OCI-LY1 (cell line): ENCODE measurements at regions not wholly inside any gene's neighbourhood (a gene's known extent, or its start where the extent isn't known, plus 50 kb on each side); places are given as distances from the start of the nearest gene placed in this dataset.

Experiments
- H2AFZ ChIP-seq: fragments of 200-600 bp; sonication (generic), shearing (Covaris generic); 2 replicates; pipeline ENCODE4 v1.6.0; 2014; ENCODE audit warnings: antibody characterized with exemption, mild to moderate bottlenecking, low read length
- H3F3A ChIP-seq: fragments of 200-600 bp; sonication (generic), shearing (Covaris generic); 2 replicates; pipeline ENCODE4 v1.6.0; 2014; ENCODE audit warnings: mild to moderate bottlenecking, antibody characterized with exemption, low read length, moderate library complexity; ENCODE audit not compliant: insufficient read depth
- H3K27ac ChIP-seq: fragments of 200-600 bp; sonication (generic); 2 replicates; pipeline ENCODE4 v1.5.1; 2014; ENCODE audit warnings: low read length, mixed run types, mild to moderate bottlenecking, low read depth; ENCODE audit not compliant: poor library complexity, severe bottlenecking
- H3K27me3 ChIP-seq: fragments of 200-600 bp; sonication (generic); 2 replicates; pipeline ENCODE4 v1.6.0; 2014; ENCODE audit warnings: antibody characterized with exemption, mild to moderate bottlenecking, low read length, moderate library complexity; ENCODE audit not compliant: insufficient read depth
- H3K36me3 ChIP-seq: fragments of 200-600 bp; sonication (generic); 2 replicates; pipeline ENCODE4 v1.6.1; 2014; ENCODE audit warnings: mild to moderate bottlenecking, antibody characterized with exemption, low read length, moderate library complexity, mixed read lengths; ENCODE audit not compliant: insufficient read depth
- H3K4me1 ChIP-seq: fragments of 200-600 bp; sonication (generic); 2 replicates; pipeline ENCODE4 v1.5.1; 2014; ENCODE audit warnings: mild to moderate bottlenecking, low read length, moderate library complexity; ENCODE audit not compliant: insufficient read depth, severe bottlenecking
- H3K4me2 ChIP-seq: fragments of 200-600 bp; sonication (generic), shearing (Covaris generic); 2 replicates; pipeline ENCODE4 v1.6.1; 2014; ENCODE audit warnings: low read length
- H3K4me3 ChIP-seq: fragments of 200-600 bp; sonication (generic); 2 replicates; pipeline ENCODE4 v1.5.1; 2014; ENCODE audit warnings: low read length, low read depth, mild to moderate bottlenecking, mixed read lengths; ENCODE audit not compliant: poor library complexity, severe bottlenecking
- H3K79me2 ChIP-seq: fragments of 200-600 bp; shearing (Covaris generic); 2 replicates; pipeline ENCODE4 v1.6.1; 2016; ENCODE audit warnings: mixed run types, low read length, mixed read lengths; ENCODE audit not compliant: insufficient read depth
- H3K9ac ChIP-seq: fragments of 200-600 bp; sonication (generic), shearing (Covaris generic); 2 replicates; pipeline ENCODE4 v1.6.1; 2014; ENCODE audit warnings: mild to moderate bottlenecking, low read length, mixed read lengths
- H3K9me2 ChIP-seq: fragments of 200-600 bp; sonication (generic), shearing (Covaris generic); 2 replicates; pipeline ENCODE4 v1.6.1; 2014; ENCODE audit warnings: low read depth, mild to moderate bottlenecking, low read length, mixed read lengths
- H3K9me3 ChIP-seq: fragments of 200-600 bp; shearing (Covaris generic); 2 replicates; pipeline ENCODE4 v1.6.1; 2014; ENCODE audit warnings: low read length, mixed read lengths
- H4K20me1 ChIP-seq: fragments of 200-600 bp; sonication (generic), shearing (Covaris generic); 2 replicates; pipeline ENCODE4 v1.6.0; 2016; ENCODE audit warnings: mild to moderate bottlenecking, low read length; ENCODE audit not compliant: insufficient read depth
- EZH2 ChIP-seq: fragments of 200-600 bp; sonication (generic), shearing (Covaris generic); IDR thresholded peaks from 2 replicates; pipeline ENCODE4 v1.8.0; 2017; ENCODE audit warnings: borderline replicate concordance, mixed run types, mild to moderate bottlenecking, antibody characterized with exemption, low read length, moderate library complexity, mixed read lengths
- TF ChIP-seq, protein P1 (sequence below): fragments of 200-600 bp; sonication (generic), shearing (Covaris generic); IDR thresholded peaks from 2 replicates; pipeline ENCODE4 v1.5.1; 2017; ENCODE audit warnings: mild to moderate bottlenecking, antibody characterized with exemption, low read length, moderate library complexity, mixed read lengths

DNA sequence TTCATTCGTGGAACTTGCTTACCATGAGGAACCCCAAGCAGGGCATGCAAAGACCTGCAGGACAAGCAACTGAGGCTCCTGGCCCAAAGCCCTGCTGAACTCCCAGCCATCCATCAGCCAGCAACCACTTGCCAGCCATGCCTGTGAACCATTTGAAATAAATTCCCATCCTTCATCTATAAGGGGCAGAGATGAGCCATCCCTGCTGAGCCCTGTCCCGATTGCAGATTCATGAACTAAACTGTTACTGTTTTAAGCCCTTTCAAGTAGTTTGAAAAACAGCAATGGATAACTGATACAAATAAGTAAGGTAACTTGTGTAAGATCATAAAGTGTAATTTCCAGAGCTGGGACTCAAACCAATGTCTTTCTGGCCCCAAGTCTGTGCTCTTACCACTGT lies 114.4 kb upstream of the WSCD1 start:
- H3K79me2 ChIP-seq: no peaks in the 10 kb centered on the region
- no peaks in the 10 kb centered on the region for H3K27me3 ChIP-seq
- H2AFZ ChIP-seq: no peak overlapping the region
- no peaks in the 10 kb centered on the region for H4K20me1 ChIP-seq
- no peaks in the 10 kb centered on the region for H3K9me3 ChIP-seq
- no peaks in the 10 kb centered on the region for H3K4me1 ChIP-seq
- no peaks in the 10 kb centered on the region for H3F3A ChIP-seq
- H3K36me3 ChIP-seq: no peaks in the 10 kb centered on the region
- H3K4me3 ChIP-seq: no peak overlapping the region
- no peak overlapping the region for H3K4me2 ChIP-seq
- H3K27ac ChIP-seq: no peak overlapping the region
- H3K9ac ChIP-seq: no peak overlapping the region
- TF ChIP-seq, protein P1, sequence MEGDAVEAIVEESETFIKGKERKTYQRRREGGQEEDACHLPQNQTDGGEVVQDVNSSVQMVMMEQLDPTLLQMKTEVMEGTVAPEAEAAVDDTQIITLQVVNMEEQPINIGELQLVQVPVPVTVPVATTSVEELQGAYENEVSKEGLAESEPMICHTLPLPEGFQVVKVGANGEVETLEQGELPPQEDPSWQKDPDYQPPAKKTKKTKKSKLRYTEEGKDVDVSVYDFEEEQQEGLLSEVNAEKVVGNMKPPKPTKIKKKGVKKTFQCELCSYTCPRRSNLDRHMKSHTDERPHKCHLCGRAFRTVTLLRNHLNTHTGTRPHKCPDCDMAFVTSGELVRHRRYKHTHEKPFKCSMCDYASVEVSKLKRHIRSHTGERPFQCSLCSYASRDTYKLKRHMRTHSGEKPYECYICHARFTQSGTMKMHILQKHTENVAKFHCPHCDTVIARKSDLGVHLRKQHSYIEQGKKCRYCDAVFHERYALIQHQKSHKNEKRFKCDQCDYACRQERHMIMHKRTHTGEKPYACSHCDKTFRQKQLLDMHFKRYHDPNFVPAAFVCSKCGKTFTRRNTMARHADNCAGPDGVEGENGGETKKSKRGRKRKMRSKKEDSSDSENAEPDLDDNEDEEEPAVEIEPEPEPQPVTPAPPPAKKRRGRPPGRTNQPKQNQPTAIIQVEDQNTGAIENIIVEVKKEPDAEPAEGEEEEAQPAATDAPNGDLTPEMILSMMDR: no peak
- no peak for TF ChIP-seq EZH2
- H3K9me2 ChIP-seq: no peaks in the 10 kb centered on the region

DNA sequence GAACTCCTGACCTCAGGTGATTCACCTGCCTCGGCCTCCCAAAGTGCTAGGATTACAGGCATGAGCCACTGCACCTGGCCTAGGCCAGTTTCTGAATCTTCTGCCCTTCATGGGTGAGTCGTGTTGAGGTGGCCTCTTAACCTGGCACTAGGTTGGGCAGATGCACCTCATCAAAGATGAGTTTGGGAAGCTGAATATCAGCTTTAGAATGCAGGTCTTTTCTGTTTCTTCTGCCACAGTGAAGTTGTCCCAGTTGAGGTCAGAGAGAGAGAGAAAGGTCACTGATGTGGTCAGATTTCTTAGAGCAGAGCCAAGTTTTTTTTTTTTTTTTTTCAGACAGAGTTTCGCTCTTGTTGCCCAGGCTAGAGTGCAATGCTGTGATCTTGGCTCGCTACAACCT lies 111.3 kb upstream of the WSCD1 start:
- TF ChIP-seq, protein P1: no peak
- no peak for TF ChIP-seq EZH2
- Histone ChIP-seq H3K4me1 (no peaks in the 10 kb centered on the region), H3K27me3 (no peaks in the 10 kb centered on the region), H3K9me3 (no peaks in the 10 kb centered on the region), H3K9me2 (no peaks in the 10 kb centered on the region), H3K27ac (no peak overlapping the region), H3K36me3 (no peaks in the 10 kb centered on the region), H3K4me3 (no peak overlapping the region), H3K9ac (no peak overlapping the region), H3F3A (no peaks in the 10 kb centered on the region), H2AFZ (no peak overlapping the region), H3K4me2 (no peak overlapping the region), H3K79me2 (no peaks in the 10 kb centered on the region), H4K20me1 (no peaks in the 10 kb centered on the region)

DNA sequence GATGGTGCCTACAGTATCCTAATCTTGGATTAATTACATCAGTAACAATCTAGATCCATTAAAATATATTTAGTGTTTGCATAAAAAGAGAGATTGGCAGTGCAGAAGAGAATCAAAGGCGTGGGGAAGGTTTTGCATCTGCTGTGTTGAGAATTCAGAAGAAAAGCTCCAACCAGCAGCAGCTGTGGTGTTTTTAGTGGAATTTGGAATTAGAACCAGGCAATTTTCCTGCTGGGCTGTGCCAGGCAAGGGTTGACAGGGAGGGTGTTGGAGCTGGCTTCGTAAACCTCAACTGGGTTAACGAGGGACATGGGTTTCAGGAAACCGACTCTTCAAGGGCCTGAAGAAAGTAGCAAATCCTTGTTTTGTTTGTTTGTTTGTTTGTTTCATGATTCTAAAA lies 107.8 kb upstream of the WSCD1 start:
- no peaks in the 10 kb centered on the region for H3K79me2 ChIP-seq
- no peaks in the 10 kb centered on the region for H3K27me3 ChIP-seq
- H2AFZ ChIP-seq: no peak overlapping the region
- no peaks in the 10 kb centered on the region for H3F3A ChIP-seq
- H3K9me3 ChIP-seq: no peaks in the 10 kb centered on the region
- no peaks in the 10 kb centered on the region for H3K36me3 ChIP-seq
- H4K20me1 ChIP-seq: no peaks in the 10 kb centered on the region
- H3K4me3 ChIP-seq: no peak overlapping the region
- H3K9me2 ChIP-seq: no peaks in the 10 kb centered on the region
- H3K4me2 ChIP-seq: no peak overlapping the region
- no peaks in the 10 kb centered on the region for H3K4me1 ChIP-seq
- H3K9ac ChIP-seq: no peak overlapping the region
- no peak overlapping the region for H3K27ac ChIP-seq
- no peak for TF ChIP-seq EZH2
- TF ChIP-seq, protein P1: no peak
